Glutamatergic neuron (in vitro differentiated cells): ENCODE measurements at regions not wholly inside any gene's neighbourhood (a gene's known extent, or its start where the extent isn't known, plus 50 kb on each side); places are given as distances from the start of the nearest gene placed in this dataset.

ENCODE experiments used
- DNase-seq: peaks from one replicate; pipeline ENCODE4 v3.0.0; 2022
- H3K27ac Mint-ChIP-seq: one replicate; pipeline ENCODE4 v1.8.0; 2020; ENCODE audit warnings: mild to moderate bottlenecking, mixed read lengths, inconsistent platforms; ENCODE audit not compliant: unreplicated experiment
- H3K27me3 Mint-ChIP-seq: one replicate; pipeline ENCODE4 v1.8.0; 2020; ENCODE audit warnings: mild to moderate bottlenecking, moderate library complexity, mixed read lengths, inconsistent platforms; ENCODE audit not compliant: unreplicated experiment
- H3K36me3 Mint-ChIP-seq: one replicate; pipeline ENCODE4 v1.8.0; 2020; ENCODE audit warnings: mild to moderate bottlenecking, mixed read lengths, inconsistent platforms; ENCODE audit not compliant: unreplicated experiment
- H3K4me1 Mint-ChIP-seq: one replicate; pipeline ENCODE4 v1.8.0; 2020; ENCODE audit warnings: mild to moderate bottlenecking, low read depth, mixed read lengths, inconsistent platforms; ENCODE audit not compliant: unreplicated experiment
- H3K4me3 Mint-ChIP-seq: one replicate; pipeline ENCODE4 v1.8.0; 2020; ENCODE audit warnings: mild to moderate bottlenecking, mixed read lengths, inconsistent platforms; ENCODE audit not compliant: unreplicated experiment
- H3K9me3 Mint-ChIP-seq: one replicate; pipeline ENCODE4 v1.8.0; 2020; ENCODE audit warnings: mild to moderate bottlenecking, moderate library complexity, mixed read lengths, inconsistent platforms; ENCODE audit not compliant: unreplicated experiment
- TF ChIP-seq, protein P1 (sequence below): fragments of 200-600 bp; sonication (generic); IDR thresholded peaks from one replicate; pipeline ENCODE4 v1.5.0; 2021; ENCODE audit not compliant: partially characterized antibody, unreplicated experiment

DNA sequence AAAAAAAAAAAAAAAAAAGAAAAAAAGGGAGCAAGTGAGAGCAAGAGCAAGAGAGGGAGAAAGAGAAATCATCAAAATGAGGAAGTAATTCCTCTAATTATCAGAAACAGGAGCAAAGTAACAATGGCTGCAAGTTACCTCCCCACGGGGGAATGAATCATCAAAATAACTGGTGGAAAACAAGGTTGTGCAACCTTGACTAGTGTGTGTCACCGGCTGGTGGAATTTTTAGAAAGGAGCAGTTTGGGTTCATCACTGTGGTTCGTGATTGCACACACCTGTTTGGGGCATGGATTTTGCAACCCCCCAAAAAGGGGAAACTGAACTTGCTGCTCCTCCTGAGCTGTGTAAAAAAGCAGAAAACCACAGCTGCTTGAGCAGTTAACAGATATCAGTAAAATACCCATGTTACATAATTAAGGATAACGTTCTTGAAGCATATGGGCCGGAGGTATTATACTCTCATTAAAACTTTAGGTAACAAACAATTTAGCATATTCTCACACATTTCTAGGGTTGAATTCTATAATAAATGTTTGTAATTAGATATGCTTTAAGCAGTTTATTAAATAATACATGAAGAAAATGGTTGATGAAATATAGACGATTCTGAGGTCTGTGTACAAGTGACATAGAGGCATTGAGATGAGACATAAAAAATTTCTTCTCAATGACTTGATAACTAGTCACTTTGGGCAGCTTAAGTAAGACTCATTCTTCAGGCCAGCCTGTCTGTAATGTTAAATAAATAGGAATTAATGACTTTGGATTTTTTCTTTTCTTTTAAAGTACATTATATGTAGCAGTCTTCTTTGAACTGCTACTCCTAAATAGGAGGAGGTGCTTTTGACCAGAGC, 184.2 kb upstream of the ZEB2 start:
- DNase-seq, result no peak
- Mint-ChIP-seq H3K4me1 (no peaks in the 10 kb centered on the region), H3K36me3 (no peaks in the 10 kb centered on the region), H3K9me3 (no peaks in the 10 kb centered on the region), H3K27me3 (no peaks in the 10 kb centered on the region), H3K27ac (no peak overlapping the region), H3K4me3 (no peak overlapping the region)
- TF ChIP-seq, protein P1, sequence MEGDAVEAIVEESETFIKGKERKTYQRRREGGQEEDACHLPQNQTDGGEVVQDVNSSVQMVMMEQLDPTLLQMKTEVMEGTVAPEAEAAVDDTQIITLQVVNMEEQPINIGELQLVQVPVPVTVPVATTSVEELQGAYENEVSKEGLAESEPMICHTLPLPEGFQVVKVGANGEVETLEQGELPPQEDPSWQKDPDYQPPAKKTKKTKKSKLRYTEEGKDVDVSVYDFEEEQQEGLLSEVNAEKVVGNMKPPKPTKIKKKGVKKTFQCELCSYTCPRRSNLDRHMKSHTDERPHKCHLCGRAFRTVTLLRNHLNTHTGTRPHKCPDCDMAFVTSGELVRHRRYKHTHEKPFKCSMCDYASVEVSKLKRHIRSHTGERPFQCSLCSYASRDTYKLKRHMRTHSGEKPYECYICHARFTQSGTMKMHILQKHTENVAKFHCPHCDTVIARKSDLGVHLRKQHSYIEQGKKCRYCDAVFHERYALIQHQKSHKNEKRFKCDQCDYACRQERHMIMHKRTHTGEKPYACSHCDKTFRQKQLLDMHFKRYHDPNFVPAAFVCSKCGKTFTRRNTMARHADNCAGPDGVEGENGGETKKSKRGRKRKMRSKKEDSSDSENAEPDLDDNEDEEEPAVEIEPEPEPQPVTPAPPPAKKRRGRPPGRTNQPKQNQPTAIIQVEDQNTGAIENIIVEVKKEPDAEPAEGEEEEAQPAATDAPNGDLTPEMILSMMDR, result no peak

DNA sequence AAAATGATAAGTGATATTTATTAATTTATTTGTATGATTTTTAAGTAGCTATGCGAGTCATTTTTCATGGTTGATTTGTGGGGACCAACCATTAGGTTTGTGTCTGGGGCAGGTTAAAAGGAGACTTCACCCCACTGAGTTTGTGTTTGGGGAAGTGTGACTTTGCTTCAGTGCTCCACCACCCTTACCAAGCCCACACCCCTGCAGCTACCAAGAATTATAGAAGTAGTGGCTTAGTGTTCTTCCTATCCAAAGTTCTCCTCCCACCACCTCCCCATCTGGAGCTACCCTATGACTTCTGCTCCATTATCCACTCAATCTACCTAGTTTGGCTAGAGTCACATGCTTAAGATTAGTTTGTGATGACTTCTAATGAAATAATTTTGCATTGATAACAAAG, 182.1 kb upstream of the ZEB2 start:
- Mint-ChIP-seq H3K27ac (no peak overlapping the region), H3K27me3 (no peaks in the 10 kb centered on the region), H3K9me3 (no peaks in the 10 kb centered on the region), H3K4me1 (no peaks in the 10 kb centered on the region), H3K4me3 (no peak overlapping the region), H3K36me3 (no peaks in the 10 kb centered on the region)
- TF ChIP-seq, protein P1, result no peak
- no peak for DNase-seq

DNA sequence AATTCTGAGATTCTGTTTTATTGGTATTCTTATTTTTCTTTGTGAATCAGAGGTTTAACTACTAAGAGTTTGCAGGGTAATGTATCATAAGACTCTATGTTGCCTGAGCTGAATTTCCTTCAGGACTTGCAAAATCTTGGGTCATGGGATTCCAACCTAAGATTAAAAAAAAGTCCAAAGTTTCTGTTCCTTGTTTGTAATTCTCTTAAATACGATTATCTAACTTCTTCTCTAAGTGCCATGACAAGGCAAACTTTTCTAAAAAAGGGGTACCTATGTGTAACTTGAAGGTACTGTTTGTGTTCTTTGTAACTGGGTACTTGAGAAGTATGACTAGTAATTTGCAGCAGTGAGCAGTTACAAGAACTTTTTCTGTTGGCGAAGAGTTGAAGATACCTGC, 181.3 kb upstream of the ZEB2 start:
- no peak for DNase-seq
- no peak overlapping the region for H3K4me3 Mint-ChIP-seq
- H3K9me3 Mint-ChIP-seq, result no peaks in the 10 kb centered on the region
- no peaks in the 10 kb centered on the region for H3K36me3 Mint-ChIP-seq
- no peaks in the 10 kb centered on the region for H3K27me3 Mint-ChIP-seq
- H3K4me1 Mint-ChIP-seq, result no peaks in the 10 kb centered on the region
- TF ChIP-seq, protein P1, result no peak
- H3K27ac Mint-ChIP-seq, result no peak overlapping the region

DNA sequence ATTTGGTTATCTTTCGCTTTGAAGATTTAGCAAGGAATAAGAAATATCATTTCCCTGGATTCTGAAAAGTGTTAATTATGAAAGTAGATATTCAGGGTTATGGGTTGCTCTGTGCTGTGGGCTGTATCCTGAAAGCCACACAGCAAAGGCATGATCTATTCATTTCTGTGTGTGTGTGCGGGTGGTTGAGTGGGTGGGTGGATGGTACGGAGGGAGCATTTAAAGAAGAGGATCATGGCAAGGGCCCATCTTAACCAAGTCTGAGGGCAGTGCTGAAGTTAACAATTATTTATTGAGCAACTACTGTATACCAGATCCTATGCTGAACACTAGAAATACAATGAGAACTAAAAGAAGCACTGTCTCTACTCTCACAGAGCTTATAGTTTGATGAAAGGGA, 178.2 kb upstream of the ZEB2 start:
- H3K9me3 Mint-ChIP-seq, result no peaks in the 10 kb centered on the region
- no peaks in the 10 kb centered on the region for H3K4me1 Mint-ChIP-seq
- no peak overlapping the region for H3K27ac Mint-ChIP-seq
- no peaks in the 10 kb centered on the region for H3K27me3 Mint-ChIP-seq
- DNase-seq, result no peak
- TF ChIP-seq, protein P1, result no peak
- no peaks in the 10 kb centered on the region for H3K36me3 Mint-ChIP-seq
- no peak overlapping the region for H3K4me3 Mint-ChIP-seq

DNA sequence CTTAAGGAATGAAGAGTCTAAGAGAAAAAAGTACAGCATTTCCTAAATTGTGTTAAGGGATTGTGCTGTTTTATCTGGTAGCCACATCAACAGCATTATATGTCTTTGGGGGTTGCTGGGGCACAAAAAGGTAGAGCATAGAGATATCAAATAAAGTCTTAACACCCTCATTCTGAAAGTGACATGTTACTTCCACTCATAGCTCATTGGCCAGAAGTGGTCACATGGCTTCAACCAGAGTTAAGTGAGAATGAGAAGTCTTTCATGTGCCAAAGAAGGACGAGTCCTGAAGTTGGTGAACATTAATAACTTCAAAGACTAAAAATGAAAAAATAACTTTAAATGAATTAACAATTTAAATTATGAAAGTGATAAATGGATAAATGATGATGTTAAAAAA, 175.7 kb upstream of the ZEB2 start:
- Mint-ChIP-seq H3K4me1 (no peaks in the 10 kb centered on the region), H3K27ac (no peak overlapping the region), H3K9me3 (no peaks in the 10 kb centered on the region), H3K36me3 (no peaks in the 10 kb centered on the region), H3K27me3 (no peaks in the 10 kb centered on the region), H3K4me3 (no peak overlapping the region)
- no peak for DNase-seq
- TF ChIP-seq, protein P1, result no peak
